ENCODE measurements at regions not wholly inside any gene's neighbourhood (a gene's known extent, or its start where the extent isn't known, plus 50 kb on each side); places are given as distances from the start of the nearest gene placed in this dataset.

GRCh38 chr5:124996023-124996763, 249.8 kb upstream of the ZNF608 start:
- TF ChIP-seq CTCF (IDR thresholded peaks at IDR 0.05) (no peak), POLR2A (IDR thresholded peaks at IDR 0.05) (no peak)
